HCT116 (cell line): ENCODE measurements at regions not wholly inside any gene's neighbourhood (a gene's known extent, or its start where the extent isn't known, plus 50 kb on each side); places are given as distances from the start of the nearest gene placed in this dataset.

Source experiments
- CBX3 ChIP-seq: IDR thresholded peaks from 2 replicates; pipeline ENCODE4 v1.6.1; 2012; ENCODE audit warnings: low read depth
- CTCF ChIP-seq, 3 experiments: fragments of 200-600 bp in 1 of 3; sonication (generic) in 1 of 3; IDR thresholded peaks in 2 of 3; conservative IDR thresholded peaks in 1 of 3; 2 replicates each; pipeline ENCODE4 v1.5.1; 2012 to 2017; ENCODE audit warnings: low read depth in 2 of 3, low read length in 2 of 3, antibody characterized with exemption in 1 of 3, borderline replicate concordance in 1 of 3, control low read depth in 1 of 3, mild to moderate bottlenecking in 1 of 3, mixed read lengths in 1 of 3, mixed run types in 1 of 3, moderate library complexity in 1 of 3; ENCODE audit not compliant: insufficient read depth in 1 of 3
- POLR2A ChIP-seq: IDR thresholded peaks from 2 replicates; pipeline ENCODE4 v1.7.0; 2011; ENCODE audit warnings: borderline replicate concordance; ENCODE audit not compliant: insufficient read depth, insufficient read length; ENCODE audit errors: extremely low read depth
- POLR2AphosphoS5 ChIP-seq: IDR thresholded peaks from 2 replicates; pipeline ENCODE4 v1.6.1; 2011; ENCODE audit warnings: mild to moderate bottlenecking, low read depth, low read length, moderate library complexity
- YY1 ChIP-seq: IDR thresholded peaks from 2 replicates; pipeline ENCODE4 v1.6.1; 2011; ENCODE audit warnings: low read length, low read depth, moderate library complexity, mild to moderate bottlenecking; ENCODE audit not compliant: insufficient replicate concordance; ENCODE audit errors: extremely low read depth
- TF ChIP-seq, protein P1 (sequence below): IDR thresholded peaks from 2 replicates; pipeline ENCODE4 v1.6.1; 2012

DNA sequence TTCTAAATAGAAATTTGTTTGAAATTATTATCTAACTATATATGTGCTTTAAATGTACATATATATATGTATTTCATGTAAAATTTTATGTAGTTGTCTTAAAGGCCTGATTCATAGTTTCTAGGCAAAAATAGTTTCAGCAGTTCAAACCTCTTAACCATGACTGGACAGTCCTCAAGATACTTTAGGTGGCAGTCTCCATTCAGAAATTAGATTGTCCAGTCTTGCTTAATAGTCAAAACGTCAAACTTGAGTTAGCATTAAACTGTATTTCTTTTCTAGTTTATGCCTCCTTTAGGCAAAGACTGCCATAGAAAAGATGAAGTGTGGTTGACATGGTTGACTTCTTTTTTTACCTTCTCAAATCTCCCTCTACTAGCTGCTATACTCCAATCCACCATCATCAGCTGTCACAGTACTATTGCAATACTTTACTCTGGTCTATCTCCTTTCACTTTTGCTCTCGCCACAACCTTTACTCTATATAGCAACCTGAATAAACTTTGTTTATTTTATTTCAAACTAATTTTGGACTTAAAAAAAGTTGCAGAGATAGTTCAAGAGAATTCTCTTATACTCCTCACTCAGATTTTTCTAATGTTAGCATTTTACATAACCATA is 395.6 kb upstream of the DIPK2B start:
- no peak for TF ChIP-seq CBX3
- TF ChIP-seq, protein P1, sequence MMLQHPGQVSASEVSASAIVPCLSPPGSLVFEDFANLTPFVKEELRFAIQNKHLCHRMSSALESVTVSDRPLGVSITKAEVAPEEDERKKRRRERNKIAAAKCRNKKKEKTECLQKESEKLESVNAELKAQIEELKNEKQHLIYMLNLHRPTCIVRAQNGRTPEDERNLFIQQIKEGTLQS, result no peak
- no peak for TF ChIP-seq CTCF (IDR thresholded peaks at IDR 0.05 in 2 of 3, conservative IDR thresholded peaks at IDR 0.05 in 1 of 3; ENCODE audit: borderline replicate concordance in 1 of 3, insufficient read depth in 1 of 3, low read depth in 2 of 3, low read length in 2 of 3)
- no peak for TF ChIP-seq POLR2AphosphoS5
- TF ChIP-seq YY1, result no peak
- no peak for TF ChIP-seq POLR2A
